ENCODE measurements at regions not wholly inside any gene's neighbourhood (a gene's known extent, or its start where the extent isn't known, plus 50 kb on each side); places are given as distances from the start of the nearest gene placed in this dataset.

DNA sequence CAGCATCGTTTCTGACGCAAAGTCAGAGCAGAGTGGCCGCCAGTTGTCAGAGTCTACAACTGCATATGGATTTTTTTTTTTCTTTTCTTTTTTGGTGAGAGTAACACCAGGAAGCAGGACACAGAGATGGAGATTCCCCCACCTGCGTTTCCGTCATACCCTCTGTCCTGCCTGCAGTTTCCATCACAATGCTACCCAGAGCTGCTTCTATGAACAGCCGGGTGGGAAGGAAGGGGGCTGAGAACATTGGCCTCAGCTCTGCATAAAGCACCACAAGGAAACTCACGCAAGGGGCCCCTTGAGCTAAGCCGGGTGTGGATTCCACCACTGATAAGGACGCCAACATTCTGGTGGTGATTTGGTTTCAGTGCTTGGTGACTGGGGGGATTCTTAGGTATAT lies 183.5 kb upstream of the AFDN start:
- no peak for DNase-seq (ENCODE audit: low spot score)

DNA sequence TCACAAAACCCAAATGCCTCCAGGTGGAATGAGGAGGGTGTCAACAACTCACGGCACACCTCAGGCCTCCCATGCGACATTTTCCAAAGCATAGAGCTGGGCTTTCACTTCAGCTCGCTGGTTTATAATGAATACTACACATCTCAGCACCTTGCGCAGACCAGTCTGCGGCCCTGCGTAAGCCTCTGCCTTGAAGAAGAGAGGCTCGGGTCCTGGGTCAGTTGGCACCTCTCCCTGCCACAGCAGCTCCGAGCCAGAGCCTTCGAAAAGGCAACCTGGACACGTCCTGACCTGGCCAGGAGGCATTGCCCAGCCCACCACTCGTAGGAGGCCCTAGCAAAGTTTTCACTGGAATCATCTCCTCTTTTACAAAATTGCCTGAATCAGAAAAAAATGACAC lies 183.0 kb upstream of the AFDN start:
- no peak for DNase-seq (ENCODE audit: low spot score)

DNA sequence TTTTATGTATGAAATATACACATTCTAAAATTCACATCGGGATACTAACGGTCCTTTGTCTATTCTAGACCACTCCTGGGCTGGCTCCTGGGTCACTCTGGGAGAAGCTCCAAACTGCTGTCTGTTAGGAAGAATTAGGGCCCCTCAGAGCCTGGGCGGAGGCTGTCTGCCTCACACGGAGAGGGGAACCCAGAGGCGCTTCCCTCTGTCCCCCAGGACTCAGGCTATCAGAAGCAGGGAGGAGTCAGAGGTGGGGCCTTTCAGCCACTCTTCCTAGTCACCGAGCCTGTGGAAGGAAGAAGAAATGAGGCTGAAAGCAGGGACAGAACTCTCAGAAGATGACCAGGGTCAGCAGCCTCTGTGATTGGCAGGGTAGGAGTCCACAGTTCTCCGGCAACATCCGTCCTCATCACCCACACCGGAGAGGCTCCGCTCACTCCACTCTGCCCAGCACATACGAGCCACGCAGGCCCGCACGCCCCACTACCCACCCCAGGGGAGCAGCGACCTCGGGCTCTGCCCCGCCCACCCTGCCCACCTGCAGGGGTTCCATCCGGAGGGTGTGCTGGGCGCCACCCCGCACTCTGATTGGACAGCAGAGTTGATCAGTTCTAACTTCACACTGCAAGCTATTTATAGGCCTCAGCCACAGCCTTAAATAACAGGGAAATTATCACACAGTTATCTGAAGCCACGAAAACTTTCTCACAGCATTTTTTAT lies 182.1 kb upstream of the AFDN start:
- no peak for DNase-seq (ENCODE audit: low spot score)

DNA sequence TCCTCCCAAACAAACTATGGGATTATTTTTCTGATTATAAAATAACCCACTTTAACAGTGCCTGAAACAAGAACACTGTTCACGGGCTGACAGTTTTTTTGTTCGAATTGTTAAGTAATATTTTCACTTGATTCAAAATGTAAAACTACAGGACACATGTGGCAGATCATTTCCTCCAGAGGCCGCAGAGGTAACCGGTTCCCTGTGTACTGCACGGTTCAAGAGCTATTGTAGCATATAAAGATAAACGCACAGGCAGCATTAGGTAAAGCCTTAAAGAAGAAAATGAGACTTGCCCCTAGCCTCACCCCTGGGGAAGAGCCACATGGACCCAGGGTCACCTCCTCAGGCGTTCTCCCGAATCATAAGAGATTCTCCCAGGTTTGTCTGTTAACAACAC lies 181.3 kb upstream of the AFDN start:
- no peak for DNase-seq (ENCODE audit: low spot score)

DNA sequence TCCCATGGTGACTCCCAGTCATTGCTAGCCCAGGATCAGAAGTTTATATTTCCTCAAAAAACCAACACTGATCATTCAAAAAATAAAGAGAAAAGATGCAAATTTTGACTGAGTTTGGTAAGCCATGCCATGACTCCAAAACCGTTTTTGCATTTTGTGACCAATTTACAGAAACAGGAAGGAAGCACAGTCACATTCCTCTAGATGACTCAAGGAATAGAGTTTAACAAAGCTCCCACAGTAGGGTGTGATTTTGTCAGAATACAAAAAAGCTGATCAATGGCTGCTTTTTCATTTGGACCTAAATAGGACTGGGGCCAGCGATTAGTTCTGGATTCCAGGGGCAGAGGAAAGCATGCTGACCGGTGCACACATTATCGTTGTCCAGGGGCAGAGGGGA lies 179.4 kb upstream of the AFDN start:
- DNase-seq (ENCODE audit: low spot score), result no peak

DNA sequence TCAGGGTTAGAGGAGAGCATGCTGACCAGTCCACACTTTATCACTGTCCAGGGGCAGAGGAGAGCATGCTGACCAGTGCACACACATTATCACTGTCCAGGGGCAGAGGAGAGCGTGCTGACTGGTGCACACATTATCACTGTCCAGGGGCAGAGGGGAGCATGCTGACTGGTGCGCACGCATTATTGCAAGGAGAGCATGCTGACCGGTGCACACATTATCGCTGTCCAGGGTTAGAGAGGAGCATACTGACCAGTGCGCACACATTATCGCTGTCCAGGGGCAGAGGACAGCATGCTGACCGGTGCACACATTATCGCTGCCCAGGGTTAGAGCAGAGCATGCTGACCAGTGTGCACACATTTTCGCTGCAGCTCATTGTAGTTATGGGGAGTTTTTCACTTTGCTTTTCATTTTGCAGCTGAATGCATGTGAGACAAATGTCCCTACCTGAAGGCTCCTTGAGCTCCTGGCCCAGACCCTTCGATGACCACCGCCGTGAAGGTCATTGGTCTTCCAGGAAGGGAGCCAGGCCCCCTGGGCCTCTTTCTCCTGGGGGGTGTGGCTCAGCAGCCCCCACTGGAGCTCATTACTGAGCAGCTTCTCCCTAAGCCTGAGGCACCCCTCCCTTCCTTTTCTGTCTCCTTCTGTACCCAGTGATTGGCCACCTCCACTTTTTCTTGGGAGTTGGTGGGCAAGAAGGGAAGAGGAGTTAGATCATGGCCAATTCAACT lies 178.8 kb upstream of the AFDN start:
- DNase-seq (ENCODE audit: low spot score), result no peak

DNA sequence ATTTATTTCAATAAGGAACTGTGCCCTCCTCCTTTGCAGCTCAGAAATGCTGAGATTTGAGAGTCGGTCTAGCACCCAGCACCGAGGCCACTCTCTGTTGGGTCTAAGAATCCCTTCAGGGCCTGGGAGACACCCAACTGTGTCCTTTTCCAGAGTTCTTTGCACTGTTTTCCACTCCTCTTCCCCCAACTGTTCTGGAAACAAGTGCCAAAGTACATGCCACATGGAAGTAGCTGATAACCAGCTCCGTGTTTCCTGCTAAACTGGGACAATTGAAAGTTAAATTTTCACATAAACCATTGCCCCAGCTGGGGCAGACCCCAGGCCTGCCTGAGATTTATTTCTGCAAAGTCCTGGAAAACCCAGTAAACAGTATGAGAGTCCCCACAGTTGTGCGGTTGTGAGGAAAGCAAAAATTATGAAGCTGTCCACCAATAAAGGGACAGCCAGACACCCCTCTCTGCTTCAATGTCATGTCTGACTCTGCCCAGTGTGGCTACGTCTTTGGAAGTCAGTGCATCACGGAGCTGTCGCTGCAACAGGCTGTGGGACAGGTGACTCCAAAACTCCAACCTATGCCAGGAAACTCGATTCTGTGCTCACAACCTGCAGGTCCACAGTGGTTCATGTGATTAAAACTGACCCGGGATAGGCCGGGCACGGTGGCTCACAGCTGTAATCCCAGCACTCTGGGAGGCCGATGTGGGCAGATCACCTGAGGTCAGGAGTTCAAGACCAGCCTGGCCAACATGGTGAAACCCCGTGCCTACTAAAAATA lies 178.0 kb upstream of the AFDN start:
- DNase-seq (ENCODE audit: low spot score), result no peak

DNA sequence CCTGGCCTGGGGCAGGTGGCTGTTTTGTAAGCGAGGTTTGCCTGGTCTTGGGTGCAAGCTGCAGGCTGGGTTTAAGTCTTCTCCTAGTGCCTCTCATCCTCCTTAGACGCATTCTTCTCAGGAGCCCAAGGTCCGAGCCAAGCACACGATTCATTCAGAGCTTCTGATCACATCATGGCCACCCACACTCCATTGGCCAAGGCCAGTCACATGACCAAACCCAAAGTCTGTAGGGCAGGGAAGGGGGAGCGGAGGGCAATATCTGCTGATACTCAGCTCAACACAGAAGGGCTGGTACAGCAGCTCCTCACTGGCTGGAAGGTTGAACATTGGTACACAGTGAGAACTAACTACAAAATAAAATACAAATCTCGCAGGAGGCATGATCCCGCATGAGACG lies 177.2 kb upstream of the AFDN start:
- DNase-seq (ENCODE audit: low spot score), result no peak

DNA sequence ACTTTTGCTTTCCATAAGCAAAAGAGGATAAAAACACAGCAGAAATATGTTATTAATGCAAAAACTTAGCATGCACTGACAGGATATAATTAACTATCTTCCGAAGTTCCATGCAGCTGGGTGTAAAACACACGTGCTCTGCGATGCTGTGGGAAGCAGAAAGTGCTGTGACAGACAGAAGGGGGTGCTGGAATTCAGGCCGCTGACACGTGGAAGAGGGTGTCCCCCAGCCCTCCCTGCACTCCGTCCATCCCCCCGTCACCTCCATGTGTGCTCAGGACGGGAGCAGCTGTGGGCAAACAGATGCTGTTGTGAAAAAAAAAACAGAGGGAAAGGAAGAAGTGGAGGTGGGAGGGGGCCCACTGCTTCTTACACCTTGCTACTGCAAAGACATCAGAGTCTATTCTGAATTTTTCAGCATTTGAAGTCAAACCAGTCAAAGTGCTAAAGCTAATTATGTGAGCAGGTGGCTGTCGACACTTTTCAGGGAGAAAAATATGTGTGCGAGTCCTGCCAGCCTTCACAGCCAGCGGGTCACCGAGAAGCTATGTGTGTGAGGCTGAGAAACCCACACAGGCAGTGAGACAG lies 175.9 kb upstream of the AFDN start:
- DNase-seq (ENCODE audit: low spot score), result no peak

DNA sequence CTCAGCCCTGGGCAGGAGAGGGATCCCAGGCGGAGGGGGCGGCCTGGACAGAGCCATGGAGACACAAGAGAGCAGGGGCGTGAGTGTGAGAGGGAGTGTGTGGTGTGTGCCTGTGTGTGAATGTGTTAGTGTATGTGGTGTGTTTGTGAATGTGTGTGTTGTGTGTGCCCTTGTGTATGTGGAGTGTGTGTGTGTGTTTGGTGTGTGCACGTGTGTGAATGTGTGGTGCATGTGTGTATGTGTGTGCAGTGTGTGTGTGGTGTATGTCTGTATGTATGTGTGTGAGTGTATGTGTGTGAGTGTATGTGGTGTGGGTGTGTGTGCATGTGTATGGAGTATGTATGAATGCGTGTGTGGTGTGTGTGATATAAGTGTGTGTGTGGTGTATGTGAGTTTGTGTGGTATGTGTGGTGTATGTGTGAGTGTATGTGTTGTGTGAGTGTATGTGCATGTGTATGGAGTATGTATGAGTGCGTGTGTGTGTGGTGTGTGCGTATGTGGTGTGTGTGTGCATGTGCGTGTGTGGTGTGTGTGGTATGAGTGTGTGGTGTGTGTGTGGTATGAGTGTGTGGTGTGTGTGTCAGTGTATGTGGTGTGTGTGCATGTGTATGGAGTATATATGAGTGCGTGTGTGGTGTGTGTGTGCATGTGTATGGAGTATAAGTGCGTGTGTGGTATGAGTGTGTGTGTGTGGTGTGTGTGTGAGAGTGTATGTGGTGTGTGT lies 175.2 kb upstream of the AFDN start:
- no peak for DNase-seq (ENCODE audit: low spot score)

DNA sequence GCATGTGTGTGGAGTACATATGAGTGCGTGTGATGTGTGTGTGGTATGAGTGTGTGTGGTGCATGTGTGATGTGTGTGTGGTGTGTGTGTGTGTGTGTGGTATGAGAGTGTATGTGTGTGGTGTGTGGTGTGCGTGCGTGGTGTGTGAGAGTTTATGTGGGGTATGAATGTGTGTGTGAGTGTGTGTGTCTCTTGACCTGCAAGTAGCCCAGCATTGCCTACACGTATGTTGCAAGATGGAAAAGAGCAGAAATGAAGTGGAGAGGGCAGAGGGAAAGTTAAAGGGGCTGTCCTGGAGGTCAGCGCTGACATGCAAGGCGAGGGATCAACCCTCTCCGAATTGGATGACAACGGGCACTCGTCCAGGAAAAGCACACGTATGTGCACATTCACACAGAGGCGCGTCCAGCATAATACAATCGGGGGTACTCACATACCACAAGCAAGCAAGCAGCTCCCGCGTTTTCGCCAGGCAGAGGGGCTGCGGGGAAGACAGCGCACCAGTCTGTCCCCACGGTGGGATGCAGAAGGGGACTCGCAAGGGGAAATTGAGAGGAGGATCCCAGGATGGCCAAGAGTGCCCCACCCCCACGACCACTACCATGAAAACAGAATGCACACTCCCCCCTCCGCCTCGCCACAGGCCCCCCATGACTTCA lies 174.5 kb upstream of the AFDN start:
- no peak for DNase-seq (ENCODE audit: low spot score)

DNA sequence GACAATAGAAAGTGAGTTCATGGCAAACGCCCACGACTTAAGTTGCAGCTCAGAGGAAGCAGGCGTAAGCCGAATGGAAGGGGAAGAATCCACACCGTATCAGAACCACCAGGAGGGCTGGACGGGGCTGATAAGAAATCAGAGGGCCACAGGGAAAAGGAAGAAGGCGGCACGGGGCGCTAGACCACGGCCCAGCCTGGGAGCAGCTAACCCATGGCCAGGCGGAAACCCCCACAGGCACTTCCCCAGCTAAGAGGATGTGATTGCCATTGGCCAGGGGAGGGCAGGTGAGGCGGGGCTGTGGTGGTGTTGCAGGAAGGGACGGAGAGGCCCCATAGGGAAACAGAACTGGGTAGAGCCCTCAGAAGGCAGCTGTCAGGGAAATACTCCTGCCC lies 174.0 kb upstream of the AFDN start:
- DNase-seq (ENCODE audit: low spot score), result no peak

DNA sequence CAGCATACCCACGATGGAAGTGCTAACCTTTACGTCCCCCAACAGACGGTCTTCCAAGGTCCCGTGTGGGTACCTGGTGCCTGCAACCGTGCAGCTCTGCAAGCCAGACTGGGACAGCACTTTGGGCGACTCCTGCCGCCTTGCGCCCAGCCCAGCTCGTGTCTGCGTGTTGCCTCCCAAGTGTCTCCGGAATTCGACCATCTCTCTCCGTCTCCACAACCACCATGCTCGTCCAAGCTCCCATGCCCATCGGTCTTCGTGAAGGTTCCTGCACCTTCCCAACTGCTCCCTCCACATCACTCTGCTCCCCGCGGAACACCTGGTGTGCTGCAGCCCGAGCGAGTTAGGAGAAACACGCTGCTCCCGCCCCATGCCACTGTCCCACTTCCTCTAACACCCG lies 173.2 kb upstream of the AFDN start:
- DNase-seq (ENCODE audit: low spot score), result no peak

DNA sequence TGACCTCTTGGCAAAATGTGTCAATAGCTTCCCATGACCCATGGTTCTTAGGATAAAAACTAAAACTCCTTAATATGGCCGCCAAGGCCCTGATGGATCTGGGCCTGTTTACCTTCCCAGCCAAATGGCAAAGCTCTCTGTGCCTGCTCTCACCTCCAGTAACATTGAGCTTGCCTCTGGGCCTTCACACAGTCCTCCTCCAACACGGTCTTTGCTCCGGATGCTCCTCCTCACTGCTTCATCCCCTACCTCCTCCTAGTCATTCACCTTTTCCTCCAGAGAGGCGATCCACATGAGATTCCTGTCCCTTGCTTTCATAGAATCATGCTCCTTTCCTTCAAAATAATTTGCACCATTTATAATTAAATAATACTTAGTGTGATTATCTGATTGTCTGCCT lies 172.3 kb upstream of the AFDN start:
- no peak for DNase-seq (ENCODE audit: low spot score)

DNA sequence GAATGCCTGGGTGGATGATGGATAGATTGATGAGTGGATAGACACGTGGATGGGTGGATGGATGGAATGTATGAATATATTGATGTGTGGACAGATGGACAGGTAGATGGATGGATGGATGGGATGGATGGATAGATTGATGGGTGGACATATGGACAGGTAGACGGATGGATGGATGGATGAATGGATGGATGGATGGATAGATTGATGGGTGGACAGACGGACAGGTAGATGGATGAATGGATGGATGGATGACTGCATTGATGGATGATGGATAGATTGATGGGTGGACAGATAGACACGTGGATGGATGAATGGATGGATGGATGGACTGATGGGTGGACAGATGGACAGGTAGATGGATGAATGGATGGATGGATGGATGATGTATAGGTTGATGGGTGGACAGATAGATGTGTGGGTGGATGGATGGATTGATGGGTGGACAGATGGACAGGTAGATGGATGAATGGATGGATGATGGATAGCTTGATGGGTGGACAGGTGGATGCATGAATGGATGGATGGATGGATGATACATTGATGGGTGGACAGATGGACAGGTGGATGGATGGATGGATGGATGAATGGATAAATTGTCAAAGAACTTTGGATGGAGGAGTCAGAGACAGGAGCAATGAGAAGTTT lies 171.4 kb upstream of the AFDN start:
- no peak for DNase-seq (ENCODE audit: low spot score)

DNA sequence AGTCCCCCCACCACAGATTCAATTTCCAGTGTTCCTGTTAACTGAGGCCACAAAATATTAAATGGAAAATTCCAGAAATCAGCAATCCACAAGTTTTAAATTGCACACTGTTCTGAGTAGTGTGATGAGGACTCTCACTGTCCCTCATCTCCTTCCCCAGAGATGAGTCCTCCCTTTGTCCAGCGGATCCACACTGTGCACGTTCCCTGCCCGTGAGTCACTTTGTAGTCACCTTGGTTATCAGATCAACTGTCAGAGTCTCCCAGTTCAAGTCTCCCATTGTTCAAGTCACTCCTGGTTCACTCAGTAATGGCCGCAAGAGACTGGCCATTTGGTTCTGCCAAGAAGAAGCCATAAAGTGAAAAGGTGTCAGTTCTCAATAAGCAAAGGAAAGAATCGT lies 168.6 kb upstream of the AFDN start:
- DNase-seq (ENCODE audit: low spot score), result no peak

DNA sequence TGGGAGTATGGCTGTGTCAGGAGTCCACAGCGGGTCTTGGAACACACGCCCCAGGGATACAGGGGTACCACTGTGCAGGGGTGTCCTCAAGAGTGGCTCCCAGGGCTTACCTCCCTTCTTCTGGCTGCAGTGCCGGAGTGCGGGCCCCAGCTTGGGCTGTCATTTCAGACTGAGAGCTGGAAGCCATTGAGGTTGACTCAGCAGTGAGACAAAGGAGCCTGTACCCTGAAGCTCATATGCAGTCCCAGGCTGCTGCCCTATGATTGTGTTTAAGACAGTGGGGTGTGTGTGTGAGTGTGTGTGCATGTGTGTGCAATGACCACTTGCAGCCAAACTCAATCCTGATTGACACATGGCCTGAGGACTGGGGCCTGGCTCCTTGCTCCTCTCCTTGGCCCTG lies 167.7 kb upstream of the AFDN start:
- DNase-seq (ENCODE audit: low spot score), result no peak

DNA sequence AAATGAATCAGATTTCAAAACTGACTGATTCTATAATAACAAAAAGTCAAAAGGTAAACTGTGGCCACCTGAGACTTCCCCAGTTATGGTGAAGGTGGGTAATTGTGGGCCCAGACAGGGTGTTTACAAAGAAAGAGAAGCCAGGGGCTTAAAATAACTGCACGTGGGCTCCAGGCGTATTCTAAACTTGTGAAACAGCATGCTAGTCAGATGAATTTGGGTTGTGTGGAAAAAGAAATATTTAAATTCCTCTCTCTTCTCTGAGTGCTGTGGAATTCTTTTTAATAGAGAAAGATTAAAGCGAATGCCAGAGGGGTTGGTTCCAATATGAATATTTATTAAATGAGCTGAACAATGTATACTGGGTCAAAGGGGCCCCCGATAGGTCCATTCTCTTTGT lies 166.3 kb upstream of the AFDN start:
- DNase-seq (ENCODE audit: low spot score), result no peak

DNA sequence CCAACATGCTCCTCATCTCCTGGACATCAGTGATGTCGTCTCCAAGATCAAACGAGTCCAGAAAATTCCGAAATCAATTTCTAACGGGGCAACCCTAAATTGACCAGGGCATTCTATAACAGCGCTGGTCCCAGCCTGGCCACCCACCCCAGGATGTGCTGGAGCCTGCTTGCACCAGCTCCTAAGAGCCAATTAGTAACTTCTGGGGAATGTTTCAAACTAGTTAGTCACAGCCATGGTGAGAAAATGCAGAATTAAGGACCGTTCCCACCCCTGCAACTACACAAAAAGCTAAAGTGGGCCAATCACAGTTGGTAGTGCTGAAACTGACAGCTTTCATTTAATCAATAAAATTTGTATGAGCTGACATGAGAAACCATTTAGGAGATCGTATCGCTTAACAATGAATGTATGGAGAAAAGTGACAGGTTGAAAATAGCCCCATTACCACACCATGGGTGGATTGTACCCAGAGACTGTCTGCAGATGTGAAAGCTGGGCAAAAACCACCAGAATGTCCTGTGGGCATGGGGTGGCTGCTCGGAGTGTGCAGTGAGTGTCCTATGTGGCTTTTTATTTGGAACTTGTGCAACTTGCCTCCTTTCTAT lies 165.7 kb upstream of the AFDN start:
- no peak for DNase-seq (ENCODE audit: low spot score)

DNA sequence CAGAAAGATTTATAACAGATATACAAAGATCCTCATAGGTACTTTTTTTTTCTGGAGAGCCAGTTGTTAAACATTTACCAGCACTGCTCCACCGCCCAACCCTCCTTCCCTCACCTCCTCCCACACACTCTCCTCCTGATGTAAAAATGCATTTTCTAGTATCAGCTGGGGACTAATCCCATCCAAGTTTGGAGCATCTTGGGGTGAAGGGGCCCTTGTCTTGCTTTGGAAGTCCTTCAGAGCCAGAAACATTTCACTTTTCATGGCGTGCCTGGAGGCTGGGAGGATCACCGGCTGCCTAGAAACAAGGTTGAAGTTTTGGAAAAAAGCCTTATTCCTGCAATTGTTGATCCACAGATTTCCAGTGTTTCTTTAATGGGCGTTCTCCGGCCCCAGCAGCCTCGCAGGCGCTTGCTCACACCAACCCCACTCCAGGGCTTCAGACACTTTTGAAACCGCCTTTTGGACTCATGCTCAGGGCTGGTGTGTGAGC lies 165.1 kb upstream of the AFDN start:
- DNase-seq (ENCODE audit: low spot score), result no peak

Measured in left forelimb (tissue), 1 donor.